Psoas muscle (tissue), 7 donors: ENCODE measurements at regions not wholly inside any gene's neighbourhood (a gene's known extent, or its start where the extent isn't known, plus 50 kb on each side); places are given as distances from the start of the nearest gene placed in this dataset.

Experiments
- ATAC-seq, 4 donors: fragments of 200-7000 bp; cut with Tn5 transposase; one replicate each; pipeline ENCODE4 v1.9.1; 2020; ENCODE audit warnings: moderate library complexity in 3 of 4, mild to moderate bottlenecking in 2 of 4
- DNase-seq, 2 donors: peaks; one replicate each; pipeline ENCODE4 v3.0.0-alpha.2; 2020
- H3K27ac ChIP-seq: fragments of 200-600 bp; one replicate; pipeline ENCODE4 v1.8.0; 2022
- H3K27me3 ChIP-seq, 3 donors: fragments of 200-600 bp in 1 of 3; one replicate each; pipeline versions ENCODE4 v1.6.1 to v1.8.0; 2013 to 2022; ENCODE audit warnings: low read length in 2 of 3, mild to moderate bottlenecking in 2 of 3, moderate library complexity in 1 of 3; ENCODE audit not compliant: insufficient read depth in 3 of 3
- H3K36me3 ChIP-seq, 2 donors: fragments of 200-600 bp in 1 of 2; one replicate each; pipeline versions ENCODE4 v1.6.1 to v1.8.0; 2013 to 2022; ENCODE audit warnings: low read depth in 1 of 2, mild to moderate bottlenecking in 1 of 2, moderate library complexity in 1 of 2; ENCODE audit not compliant: insufficient read depth in 1 of 2
- H3K4me1 ChIP-seq: fragments of 200-600 bp; one replicate; pipeline ENCODE4 v1.8.0; 2022
- H3K4me3 ChIP-seq: fragments of 200-600 bp; one replicate; pipeline ENCODE4 v1.8.0; 2022; ENCODE audit warnings: mild to moderate bottlenecking
- H3K9me3 ChIP-seq: fragments of 200-600 bp; one replicate; pipeline ENCODE4 v1.8.0; 2022
- CTCF ChIP-seq: fragments of 200-600 bp; IDR thresholded peaks from one replicate; pipeline ENCODE4 v1.8.0; 2022; ENCODE audit warnings: antibody characterized with exemption
- WGBS, 3 donors: extraction: QIAGEN DNeasy Blood & Tissue Kit; methylation state at CpG; one replicate each; pipeline versions ENCODE4 v1.1.6 to v1.1.7; 2013; 5-methylcytosine and 5-hydroxymethylcytosine counted together
- intact Hi-C, 2 donors: fragments of 100-400 bp; cut with DNase I; formaldehyde crosslinking; loops; one replicate each; pipeline versions ENCODE4 v1.11.0 to v1.14.2; 2022
- donor health status: healthy with polysubstance abuse.
- donor health status: DM: no; HTN: no; CAD: no; lungs with moderate emphysema.
- donor health status: Bipolar disorder and iron deficiency.
- donor health status: healthy.
- donor health status: DM: yes; HTN: yes; CAD: no.
- donor health status: DM: no; HTN: no; CAD: no.
- donor health status: DM: yes; HTN: yes; CAD: no.

- no peaks in the 10 kb centered on the region for H3K4me1 ChIP-seq
- H3K27ac ChIP-seq: no peak overlapping the region
- H3K36me3 ChIP-seq: no peaks in the 10 kb centered on the region
- ATAC-seq (no peak), DNase-seq (no peak)
- intact Hi-C loops: no loop called here
- 91 to 96% (median 91%) methylated on average over 2 of the region's 2 CpGs for WGBS, 3 donors
- H3K9me3 ChIP-seq: no peaks in the 10 kb centered on the region
- H3K4me3 ChIP-seq: no peak overlapping the region
- H3K27me3 ChIP-seq: no peaks in the 10 kb centered on the region
- TF ChIP-seq CTCF: no peak
Observed at GRCh38 chr1:188877668-188878067, 1600.0 kb downstream of the BRINP3 start.

- no peak overlapping the region for H3K4me3 ChIP-seq
- intact Hi-C loops: no loop called here
- DNase-seq (no peak), ATAC-seq (no peak)
- TF ChIP-seq CTCF: no peak
- H3K4me1 ChIP-seq: no peaks in the 10 kb centered on the region
- no peaks in the 10 kb centered on the region for H3K9me3 ChIP-seq
- no peak overlapping the region for H3K27ac ChIP-seq
- 55 to 75% (median 65%) methylated on average over 3 of the region's 3 CpGs for WGBS, 3 donors
- H3K36me3 ChIP-seq: no peaks in the 10 kb centered on the region
- H3K27me3 ChIP-seq: no peaks in the 10 kb centered on the region
Observed at GRCh38 chr1:188888386-188888785, 1589.3 kb downstream of the BRINP3 start.

GRCh38 chr1:188889166-188889565 lies 1588.5 kb downstream of the BRINP3 start:
- H3K36me3 ChIP-seq: no peaks in the 10 kb centered on the region
- H3K27me3 ChIP-seq: no peaks in the 10 kb centered on the region
- no peaks in the 10 kb centered on the region for H3K9me3 ChIP-seq
- intact Hi-C loops: no loop called here
- no peak for ATAC-seq
- TF ChIP-seq CTCF: no peak
- WGBS, 3 donors: 88 to 92% (median 91%) methylated on average over 7 of the region's 7 CpGs
- H3K4me1 ChIP-seq: no peaks in the 10 kb centered on the region
- H3K4me3 ChIP-seq: no peak overlapping the region
- DNase-seq: no peak
- no peak overlapping the region for H3K27ac ChIP-seq

- no peak for ATAC-seq
Observed at GRCh38 chr1:188891958-188892357, 1585.7 kb downstream of the BRINP3 start.

More at GRCh38 chr1:188891958-188892357, 1585.7 kb downstream of the BRINP3 start:
- Histone ChIP-seq H3K4me3 (no peak overlapping the region), H3K27me3 (no peaks in the 10 kb centered on the region), H3K27ac (no peak overlapping the region), H3K36me3 (no peaks in the 10 kb centered on the region), H3K4me1 (no peaks in the 10 kb centered on the region), H3K9me3 (peaks cover 3% of the 10 kb centered on the region)
- 90 to 91% (median 90%) methylated on average over 4 of the region's 4 CpGs for WGBS, 3 donors
- TF ChIP-seq CTCF: no peak
- intact Hi-C loops: no loop called here
- DNase-seq: no peak
